DMS79 treated with DMSO at 0.1 percent for 48 hours (cell line): ENCODE measurements at regions not wholly inside any gene's neighbourhood (a gene's known extent, or its start where the extent isn't known, plus 50 kb on each side); places are given as distances from the start of the nearest gene placed in this dataset.
"Not testable (repeated sequence)": the region's sequence is repeated elsewhere in the genome, so short reads cannot be mapped to it uniquely, and the experiment has no call there.

Experiments
- DNase-seq: peaks from one replicate; lab custom pipeline; 2025; lab: John Stamatoyannopoulos, UW

DNA sequence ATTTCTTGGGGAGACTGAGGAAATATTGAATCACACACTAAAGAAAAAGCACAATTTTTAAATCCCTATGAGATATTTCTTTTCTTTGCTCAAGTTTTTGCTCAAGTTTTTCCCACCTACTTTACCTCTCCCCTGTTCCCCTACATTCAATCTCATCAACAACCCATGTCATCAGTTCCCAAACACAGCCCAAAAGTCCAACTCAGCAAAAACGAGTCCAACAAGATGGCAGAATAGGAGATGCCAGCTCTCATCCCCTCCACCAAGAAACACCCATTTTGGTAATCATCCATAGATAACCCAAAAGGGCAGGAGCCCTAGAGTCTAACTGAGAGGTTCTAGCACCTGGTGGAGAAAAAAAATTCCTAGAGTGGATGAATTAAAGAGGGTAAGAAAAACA, 152.5 kb upstream of the GHITM start:
- DNase-seq = no peak

DNA sequence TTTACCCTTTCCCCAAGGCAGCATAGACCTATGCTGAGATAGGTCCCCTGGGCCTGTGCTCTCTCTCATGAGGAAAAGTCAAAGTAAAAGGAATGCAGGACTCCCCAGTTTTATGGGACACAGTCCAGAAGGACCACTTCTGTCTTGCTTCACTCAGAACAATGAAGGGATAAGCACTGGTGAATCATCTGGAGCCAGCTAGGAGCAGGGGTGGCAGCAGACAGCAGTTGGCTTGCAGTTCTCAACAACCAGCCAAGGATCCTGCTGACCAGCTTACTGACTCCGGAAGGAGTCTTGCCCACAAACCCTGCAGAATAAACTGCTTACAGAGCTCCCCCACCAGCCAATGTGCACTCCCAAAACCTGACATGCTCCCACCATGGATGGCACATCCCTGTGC, 152.1 kb upstream of the GHITM start:
- no peak for DNase-seq

DNA sequence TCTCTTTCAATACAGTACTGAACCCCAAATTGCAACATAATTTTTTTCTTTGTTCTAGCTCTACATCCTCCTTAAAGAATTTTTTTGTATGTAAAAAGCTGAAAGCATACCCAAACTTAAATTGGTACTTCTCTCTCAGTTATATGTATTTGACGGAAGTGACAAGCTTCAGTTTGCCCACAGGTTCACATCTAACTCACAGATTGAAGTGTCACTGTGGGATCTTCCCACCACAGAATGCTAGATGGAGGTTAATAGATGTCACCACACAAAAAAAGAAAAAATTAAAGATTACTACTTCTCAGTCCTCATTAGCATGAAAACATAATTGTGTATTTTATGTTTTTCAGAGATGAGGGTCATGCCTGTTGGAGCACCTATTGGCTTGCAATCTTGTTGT, 150.9 kb upstream of the GHITM start:
- no peak for DNase-seq

DNA sequence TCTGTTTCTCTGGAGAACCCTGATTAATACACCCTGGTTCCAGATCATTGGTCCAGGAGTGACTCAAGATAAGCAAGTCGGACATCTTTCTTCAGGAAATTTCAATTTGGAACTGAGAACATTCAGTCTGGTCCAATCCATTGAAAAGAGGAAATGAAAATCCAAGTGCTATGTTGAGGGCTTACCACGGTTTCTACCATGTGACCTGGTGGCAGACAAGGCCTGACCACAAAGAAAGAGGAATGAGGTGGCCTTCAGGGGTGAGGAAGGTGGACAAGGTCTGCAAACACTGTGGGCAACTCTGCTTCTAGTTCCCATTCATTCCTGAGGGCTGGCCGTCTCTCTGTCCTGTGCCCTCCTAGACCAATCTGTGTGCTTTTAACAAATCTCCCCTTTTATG, 149.2 kb upstream of the GHITM start:
- DNase-seq = no peak

DNA sequence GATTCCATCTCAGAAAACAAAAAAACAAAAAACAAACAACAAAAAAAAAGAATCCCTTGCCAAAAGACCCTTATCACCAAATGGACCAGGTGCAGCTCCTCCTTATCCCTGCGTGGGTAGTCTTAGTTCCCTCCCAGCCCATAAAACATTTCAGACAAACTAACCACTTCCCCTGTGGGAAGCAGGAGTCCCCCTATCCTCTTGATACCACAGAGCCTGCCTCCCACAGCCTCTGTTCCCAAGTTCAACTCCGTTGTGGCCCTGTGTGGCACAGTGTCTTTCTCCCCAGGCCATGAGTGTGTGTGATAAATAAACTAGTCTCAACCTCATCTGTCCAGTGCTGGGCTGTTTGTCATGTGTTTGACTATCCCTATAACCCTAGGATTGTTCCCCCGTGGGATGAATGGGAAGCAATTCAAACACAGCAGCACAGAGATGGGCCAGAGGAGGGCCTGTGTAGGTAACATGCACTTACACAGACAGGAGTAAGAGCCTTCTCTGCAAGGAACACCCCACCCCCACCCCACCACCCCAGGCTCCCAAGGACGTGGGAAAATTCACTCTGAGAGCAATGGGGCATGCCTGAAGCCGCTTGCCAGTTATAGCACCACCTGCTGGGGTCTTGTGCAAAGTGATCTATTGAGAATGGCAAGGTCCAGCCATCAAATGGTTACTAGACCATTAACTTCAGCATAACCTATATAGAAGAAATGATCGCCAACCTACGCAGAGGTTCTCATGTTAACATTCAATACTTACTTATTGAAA, 147.1 kb upstream of the GHITM start:
- no peak for DNase-seq

DNA sequence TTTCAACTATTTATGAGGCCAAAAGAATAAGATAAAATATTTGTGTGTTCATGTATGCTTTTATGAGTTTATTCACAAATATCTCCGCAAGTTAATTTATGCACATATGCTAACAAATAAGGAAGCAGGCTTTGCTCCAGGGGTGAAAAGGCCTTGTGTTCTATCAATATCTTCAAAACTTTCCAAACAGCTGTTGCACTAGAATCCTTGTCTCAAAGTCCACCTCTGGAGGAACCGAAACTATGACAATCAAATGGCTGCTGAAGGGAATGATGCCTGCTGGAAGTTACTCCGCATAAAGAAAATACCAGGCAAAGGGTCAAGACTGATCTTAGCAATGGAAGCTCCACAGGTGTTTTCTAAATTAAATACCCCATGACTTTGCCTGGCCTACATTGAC, 145.0 kb upstream of the GHITM start:
- no peak for DNase-seq

DNA sequence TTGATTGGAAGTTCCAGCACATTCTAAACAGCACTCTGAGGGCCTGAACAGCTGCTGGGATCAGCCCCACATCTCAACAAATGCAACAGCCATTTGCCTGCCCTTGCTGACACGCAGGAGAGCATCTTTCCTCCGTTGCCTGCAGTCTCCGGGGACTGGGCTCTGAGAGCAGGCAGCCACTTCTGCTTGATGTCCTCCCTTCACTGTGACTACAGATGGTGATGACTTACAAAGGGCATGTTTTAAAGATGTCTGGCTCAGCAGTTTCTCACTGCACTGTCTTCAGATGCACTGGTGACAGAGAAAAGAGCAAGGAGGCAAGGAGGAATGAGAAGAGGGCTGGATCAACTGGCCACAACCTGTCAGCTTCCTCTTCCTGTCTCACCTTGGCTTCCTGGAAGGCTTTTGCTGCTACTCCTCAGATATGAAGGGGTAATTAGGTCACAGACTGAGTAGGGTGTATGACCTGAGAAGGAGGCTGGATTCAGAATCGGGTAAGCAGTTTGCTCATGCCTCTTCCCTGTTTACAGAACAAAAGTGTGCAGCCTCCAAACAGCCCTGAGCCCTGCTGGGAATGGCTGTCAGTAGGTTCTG, 143.5 kb upstream of the GHITM start:
- DNase-seq = no peak

DNA sequence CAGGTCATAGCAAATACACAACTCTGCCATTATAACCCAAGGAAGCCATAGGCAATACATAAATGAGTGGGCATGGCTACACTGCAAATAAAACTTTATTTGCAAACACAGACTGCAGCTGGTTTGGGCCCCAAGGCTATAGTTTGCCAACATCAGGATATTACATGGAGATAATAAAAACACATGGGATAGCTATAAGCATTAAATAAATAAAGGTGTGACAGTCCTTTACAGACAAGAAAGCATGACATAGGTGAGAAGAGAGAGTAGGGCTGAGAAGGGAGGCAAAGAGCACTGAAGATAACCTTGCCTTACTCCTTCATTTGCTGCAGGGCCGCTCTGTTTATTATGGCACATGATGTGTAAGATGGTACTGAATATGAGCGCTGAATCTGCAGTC, 135.1 kb upstream of the GHITM start:
- DNase-seq = no peak

DNA sequence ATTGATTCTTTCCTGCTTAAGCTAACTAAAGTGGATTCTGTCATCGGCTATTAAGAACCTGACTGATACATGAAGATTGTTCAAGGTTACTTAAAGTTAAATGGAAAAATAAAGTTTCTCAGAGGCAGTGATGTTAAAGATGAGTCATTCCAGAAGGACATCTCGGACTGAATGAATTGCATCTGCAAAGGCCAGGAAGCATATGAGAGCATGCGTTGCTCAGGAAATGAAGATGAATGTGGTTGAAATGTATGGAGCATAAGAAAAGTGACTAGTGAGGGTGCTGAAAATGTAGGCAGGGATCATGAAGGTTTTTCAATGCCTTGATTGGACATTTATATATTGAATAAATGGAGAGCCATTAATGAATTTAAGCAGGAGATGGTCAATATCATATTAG, 133.9 kb upstream of the GHITM start:
- DNase-seq = no peak

DNA sequence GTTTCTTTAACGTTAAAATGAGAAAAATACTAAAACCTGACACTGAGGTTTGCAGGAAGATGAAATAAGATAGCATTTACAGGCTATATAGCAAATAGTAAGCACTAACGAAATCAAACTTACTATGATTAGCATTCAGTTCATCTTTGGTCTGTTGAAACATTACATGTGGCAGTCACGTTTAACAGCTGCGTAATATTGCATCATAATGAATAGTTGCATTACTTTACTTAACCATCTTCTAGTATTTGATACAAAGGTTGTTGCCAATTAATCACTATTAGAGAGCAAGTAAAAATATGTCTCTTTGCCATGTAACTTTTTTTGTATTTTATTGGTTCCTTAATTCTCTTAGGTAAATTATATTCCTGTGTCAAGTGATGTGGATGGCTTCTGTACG, 131.8 kb upstream of the GHITM start:
- DNase-seq = no peak

DNA sequence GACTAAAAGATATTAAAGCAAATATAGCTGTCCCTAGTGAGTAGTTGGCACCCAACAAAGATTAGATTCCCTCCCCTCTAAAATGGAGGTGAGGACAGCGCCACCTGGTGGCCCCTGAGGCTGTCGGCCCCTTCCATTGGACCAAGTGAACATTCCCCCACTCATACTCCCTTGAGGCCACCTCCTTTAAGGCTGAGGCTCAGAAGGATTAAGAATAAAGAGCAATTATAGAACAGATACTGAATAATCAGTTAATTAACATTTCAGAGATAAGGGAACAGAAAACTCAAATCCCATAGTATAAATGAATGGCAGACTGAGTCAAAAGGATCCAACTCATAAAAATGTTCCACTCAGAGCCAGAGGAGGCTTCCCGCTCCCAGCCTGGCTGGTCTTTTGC, 130.4 kb upstream of the GHITM start:
- DNase-seq = no peak

DNA sequence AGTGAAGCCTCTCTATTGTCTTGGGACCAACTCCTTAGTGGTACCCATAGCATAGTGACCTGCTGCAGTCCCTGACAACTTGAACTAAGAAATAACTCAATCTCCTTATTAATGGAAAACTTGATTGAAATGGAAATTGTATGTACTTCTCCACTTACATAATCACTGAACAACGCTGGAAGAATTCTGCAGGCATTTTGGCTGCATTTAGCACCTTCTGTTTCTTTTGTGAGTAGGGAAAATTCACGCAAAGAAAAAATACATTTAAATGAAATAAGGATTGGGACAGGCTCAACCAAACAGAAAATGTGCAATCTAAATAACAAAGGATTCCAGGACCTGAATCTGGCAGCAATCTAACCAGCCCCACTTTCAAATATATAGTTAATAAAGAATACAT, 126.9 kb upstream of the GHITM start:
- no peak for DNase-seq

DNA sequence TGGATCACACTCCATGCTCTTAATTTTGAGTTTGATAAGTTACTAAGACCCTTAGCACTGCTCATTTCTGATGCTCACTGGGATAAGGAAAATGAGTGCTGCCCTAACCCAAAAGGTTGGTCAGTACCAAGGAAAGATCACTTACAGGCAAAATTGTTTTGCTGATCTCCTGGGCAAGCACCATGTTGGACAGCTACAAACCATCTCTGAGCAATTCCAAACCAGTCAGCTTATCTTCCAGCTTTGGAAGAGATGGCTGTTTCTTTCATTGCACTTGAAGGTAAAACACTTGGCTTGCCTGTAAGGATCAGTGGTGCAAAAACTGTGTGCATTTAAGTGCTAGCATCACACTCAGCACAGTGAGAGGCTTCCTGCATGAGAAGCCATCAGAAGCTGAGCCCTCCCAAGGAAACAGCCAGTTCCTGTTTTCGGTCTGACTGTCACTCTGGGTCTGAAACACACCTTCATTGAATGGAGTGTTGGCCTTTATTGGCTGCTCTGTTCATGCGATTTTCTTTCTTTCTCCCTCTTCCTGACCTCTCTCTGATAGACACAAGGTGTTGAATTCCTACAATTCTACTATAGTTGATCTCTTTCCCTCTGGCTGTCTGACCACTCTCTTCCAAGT, 126.4 kb upstream of the GHITM start:
- no peak for DNase-seq

DNA sequence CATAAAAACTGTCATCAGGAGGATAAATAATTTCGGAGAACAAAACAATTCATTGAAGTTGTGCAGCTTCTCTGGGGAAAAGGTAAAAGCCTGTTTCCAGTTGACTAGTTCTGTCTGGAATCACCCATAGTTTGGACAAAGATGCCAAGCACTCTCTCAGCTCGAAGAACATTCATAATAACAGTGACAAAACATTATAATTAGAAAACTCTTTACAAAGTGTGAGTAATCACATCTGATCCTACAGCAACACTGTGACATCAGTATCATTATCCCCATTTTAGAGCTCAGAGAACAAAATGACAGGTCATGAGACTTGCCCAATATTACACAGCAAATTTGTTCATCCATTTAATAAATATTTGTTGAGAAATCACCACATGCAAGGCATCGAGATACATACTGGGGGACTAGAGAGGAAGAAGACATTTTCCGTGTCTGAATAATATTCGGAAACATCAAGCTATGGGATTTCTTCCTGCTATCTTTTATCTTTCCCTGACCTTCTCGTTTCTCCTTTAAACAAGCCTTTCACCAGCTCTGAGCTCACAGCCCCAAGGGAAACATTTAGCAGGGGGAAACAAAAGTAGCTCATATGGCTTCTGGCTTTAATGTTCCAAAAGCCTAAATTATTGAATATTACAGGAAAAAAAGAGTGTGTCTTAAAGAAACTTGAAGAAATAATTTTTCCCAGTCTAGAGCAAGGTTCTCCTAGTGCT, 123.3 kb upstream of the GHITM start:
- DNase-seq = no peak

DNA sequence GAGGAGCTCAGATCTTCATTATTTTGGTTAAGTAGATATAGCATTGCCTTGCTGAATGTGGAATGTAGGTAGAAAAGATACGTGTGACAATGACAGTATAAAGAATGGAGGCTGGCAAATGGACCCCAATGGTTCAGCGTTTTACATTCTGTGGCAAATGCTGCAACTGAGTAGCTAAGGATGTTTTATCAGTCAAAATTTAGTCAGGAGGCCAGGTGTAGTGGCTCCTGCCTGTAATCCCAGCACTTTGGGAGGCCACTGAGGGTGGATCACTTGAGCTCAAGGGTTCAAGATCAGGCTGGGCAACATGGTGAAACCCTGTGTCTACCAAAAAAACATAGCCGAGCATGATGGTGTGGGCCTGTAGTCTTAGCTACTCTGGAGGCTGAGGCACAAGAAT, 120.5 kb upstream of the GHITM start:
- no peak for DNase-seq

DNA sequence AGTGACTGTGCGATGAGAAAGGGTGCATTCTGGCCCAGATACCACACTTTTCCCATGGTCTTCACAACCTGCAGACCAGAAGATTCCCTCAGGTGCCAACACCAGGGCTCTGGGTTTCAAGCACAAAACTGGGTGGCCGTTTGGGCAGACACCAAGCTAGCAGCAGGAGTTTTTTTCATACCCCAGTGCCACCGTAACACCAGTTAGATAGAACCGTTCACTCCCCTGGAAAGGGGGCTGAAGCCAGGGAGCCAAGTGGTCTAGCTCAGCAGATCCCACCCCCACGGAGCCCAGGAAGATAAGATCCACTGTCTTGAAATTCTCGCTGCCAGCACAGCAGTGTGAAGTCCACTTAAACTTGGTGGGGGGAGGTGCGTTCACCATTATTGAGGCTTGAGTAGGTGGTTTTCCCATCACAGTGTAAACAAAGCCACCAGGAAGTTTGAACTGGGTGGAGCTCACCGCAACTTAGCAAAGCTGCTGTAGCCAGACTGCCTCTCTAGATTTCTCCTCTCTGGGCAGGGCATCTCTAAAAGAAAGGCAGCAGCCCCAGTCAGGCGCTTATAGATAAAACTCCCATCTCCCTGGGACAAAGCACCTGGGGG, 119.4 kb upstream of the GHITM start:
- not testable (repeated sequence) for DNase-seq

DNA sequence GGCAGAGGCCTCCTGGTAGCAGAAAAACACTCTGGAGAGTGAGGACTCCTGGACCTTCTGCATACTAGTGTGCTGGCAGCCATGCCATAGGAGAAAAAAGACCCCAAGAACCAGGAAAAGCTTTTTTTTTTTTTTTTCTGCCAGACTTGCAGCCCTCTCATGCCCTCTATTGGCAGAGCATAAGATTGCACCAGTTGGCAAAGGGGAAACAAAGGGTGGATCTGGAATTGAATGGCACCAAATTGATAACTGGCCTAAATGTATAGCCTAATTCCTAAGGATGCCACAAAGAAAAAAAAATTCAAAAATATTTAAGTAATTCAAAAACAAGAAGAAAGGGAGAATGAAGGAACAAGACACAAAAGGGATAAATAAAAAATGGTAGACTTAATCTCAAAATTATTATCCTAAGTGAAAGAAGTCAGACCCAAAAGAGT, 112.5 kb upstream of the GHITM start:
- DNase-seq = no peak

DNA sequence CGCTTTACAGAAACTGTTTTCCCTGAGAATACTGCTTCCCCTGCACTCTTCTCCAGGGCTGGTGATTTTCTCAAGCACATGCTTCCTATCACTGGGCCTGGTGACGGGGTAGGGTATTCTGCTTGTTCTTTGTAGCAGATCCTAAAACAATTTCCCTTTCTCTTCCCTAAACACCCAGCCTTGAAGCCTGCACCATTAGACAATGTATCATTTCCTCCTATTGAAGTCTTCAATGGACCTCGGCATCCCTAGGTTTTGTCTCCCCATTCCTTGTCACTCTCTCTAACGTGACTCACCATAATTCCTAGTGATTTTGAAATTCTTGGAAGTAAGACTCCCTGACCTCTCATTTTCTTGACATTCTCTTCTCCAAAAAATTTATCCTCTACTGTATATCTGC, 109.5 kb upstream of the GHITM start:
- no peak for DNase-seq

DNA sequence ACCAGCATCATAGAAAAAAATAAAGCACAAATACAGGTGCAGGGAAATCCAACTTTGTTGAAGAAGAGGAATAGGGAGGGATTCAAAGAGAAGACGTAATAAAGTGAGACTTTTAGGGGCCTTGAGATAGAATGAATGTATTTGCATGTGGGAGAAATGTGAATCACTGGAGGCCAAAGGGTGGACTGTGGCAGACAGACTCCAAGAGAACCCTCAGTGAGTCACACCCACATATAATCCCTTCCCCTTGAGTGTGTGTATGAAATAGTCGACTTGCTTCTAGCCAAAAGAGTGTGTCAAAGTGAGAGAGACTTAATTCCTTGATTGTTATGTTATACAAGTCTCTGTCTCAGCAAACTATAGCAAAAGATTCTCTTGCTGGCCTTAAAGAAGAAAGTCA, 101.3 kb upstream of the GHITM start:
- no peak for DNase-seq

DNA sequence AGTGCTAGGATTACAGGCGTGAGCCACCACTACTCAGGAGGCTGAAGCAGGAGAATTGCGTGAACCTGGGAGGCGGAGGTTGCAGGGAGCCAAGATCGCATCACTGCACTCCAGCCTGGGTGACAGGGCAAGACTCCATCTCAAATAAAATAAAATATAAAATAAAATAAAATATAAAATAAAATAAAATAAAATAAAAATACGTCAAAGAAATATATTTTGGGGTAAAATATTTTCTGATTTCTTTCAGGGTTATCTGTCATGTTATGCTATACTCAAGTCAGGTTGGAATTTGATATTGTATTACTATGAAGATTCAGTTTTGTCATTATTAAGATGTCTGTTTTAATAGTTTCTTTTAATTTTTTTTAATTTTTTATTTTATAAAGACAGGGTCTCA, 99.4 kb upstream of the GHITM start:
- DNase-seq = no peak

DNA sequence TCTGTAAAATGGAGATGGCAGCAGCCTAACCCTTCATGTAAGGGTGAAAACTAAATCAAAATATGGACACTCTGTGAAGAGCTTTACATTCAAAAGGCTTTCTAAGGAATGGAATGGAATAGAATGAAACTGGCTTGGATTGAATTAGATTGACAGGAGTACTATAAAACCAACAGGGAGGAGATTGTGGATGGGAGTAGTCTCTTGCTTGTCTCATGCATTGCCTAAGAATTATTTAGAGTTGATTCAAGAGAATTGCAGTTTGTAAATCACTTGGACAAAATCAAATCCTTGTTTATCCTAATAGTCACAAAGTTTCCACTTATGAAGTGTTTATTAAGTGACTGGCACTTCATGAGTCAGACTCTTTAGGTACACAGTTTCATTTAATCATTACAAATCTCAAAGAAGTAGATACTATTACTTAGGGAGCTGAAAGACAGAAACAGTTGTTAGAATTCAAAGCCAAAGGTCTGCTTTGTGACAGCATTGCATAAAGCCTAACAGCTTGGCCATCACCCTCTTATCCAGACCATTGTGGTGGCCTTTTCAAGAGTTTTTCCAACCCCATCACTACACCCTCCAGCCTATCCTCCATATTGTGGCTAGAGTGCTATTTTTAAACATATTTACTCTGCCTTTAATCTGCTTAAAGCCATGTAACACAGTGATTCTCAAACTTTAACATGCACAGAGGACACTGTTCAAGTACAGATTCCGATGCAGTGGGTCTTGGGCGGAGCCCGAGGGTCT, 91.9 kb upstream of the GHITM start:
- no peak for DNase-seq

DNA sequence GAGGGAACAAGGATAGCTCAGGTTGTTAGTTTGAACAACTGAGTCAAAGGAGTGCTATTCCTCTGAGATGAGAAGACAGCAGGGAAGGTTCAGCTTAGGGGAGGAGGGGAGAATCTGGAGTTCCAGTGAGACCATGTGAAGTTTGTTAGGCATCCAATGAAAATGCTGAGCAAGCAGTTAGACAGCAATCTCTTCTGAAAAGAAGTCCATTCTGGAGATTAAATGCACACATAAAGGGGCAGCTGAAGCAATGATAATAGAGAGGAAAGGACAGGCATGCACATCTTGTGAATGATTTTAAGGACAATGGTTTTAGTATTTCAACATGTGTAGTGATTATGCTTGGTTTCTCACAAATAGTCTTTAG, 89.7 kb upstream of the GHITM start:
- DNase-seq = no peak
